ENCODE measurements at regions not wholly inside any gene's neighbourhood (a gene's known extent, or its start where the extent isn't known, plus 50 kb on each side); places are given as distances from the start of the nearest gene placed in this dataset.

DNA sequence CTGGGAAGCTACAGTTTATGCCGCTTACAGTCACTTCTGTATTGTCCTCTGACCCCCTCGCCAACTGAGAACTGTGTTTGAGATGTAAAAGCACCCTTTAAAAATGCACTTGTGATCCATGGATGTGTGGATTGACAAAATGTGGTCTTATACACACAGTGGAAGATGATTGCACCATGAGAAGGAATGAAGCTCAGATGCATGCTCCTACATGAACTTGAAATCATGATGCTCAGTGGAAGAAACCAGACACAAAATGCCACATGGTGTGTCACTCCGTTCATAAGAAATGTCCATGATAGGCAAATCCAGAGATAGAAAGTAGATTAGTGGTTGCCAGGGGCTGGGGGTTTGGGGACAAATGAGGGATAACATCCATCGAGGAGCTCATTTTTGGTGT lies 58.0 kb downstream of the PITPNM2 start:
- TF ChIP-seq POLR2AphosphoS5 (IDR thresholded peaks at IDR 0.05; ENCODE audit: low read depth, low read length) (no peak), SIN3A (IDR thresholded peaks at IDR 0.05; ENCODE audit: borderline replicate concordance, insufficient read depth, low read length) (no peak), TAF1 (IDR thresholded peaks at IDR 0.05; ENCODE audit: borderline replicate concordance, insufficient read depth, low read length) (no peak)

Measured in PFSK-1 (cell line).